HUES6 (cell line): ENCODE measurements at regions not wholly inside any gene's neighbourhood (a gene's known extent, or its start where the extent isn't known, plus 50 kb on each side); places are given as distances from the start of the nearest gene placed in this dataset.

Experiments
- H3K27ac ChIP-seq: 2 replicates; pipeline ENCODE4 v1.7.0; 2013; ENCODE audit warnings: low read depth, mild to moderate bottlenecking, low read length, inconsistent platforms
- H3K27me3 ChIP-seq: 2 replicates; pipeline ENCODE4 v1.6.1; 2013; ENCODE audit warnings: low read length; ENCODE audit not compliant: control insufficient read depth, insufficient read depth
- H3K36me3 ChIP-seq: 2 replicates; pipeline ENCODE4 v1.6.1; 2013; ENCODE audit warnings: low read length; ENCODE audit not compliant: control insufficient read depth, insufficient read depth
- H3K4me1 ChIP-seq: 2 replicates; pipeline ENCODE4 v1.6.1; 2013; ENCODE audit warnings: low read length; ENCODE audit not compliant: control insufficient read depth, insufficient read depth
- H3K4me3 ChIP-seq: 2 replicates; pipeline ENCODE4 v1.5.1; 2013; ENCODE audit warnings: low read depth, low read length
- H3K9ac ChIP-seq: one replicate; pipeline ENCODE4 v1.6.1; 2013; ENCODE audit warnings: mild to moderate bottlenecking, low read length
- H3K9me3 ChIP-seq: 2 replicates; pipeline ENCODE4 v1.6.1; 2013; ENCODE audit warnings: low read depth, low read length; ENCODE audit not compliant: control insufficient read depth, insufficient read depth

DNA sequence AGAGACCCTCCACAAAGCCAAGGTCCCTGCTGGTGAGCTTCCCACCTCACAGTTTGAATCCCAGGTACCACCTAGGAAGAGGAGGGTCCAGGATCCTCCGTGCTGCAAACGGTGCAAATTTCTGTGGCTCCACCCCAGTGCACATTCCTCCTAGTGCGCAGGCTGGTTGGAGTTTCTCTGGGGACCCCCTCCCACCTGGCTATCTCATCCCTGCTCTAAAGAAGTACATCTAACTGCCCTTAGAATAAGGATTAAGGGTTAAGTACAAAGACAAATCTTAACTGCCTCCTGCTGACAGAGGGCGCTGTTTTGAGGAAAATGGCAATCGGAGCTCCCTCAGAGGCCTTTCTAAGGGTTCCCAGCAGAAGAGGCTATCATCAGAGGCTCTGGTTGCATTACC, 109.6 kb upstream of the FSIP2 start:
- Histone ChIP-seq H3K4me1 (peaks cover 4% of the 10 kb centered on the region; the same call in 1 of the 2 replicates), H3K36me3 (no peaks in the 10 kb centered on the region), H3K27ac (no peak overlapping the region), H3K27me3 (no peaks in the 10 kb centered on the region), H3K9me3 (no peaks in the 10 kb centered on the region), H3K9ac (no peak overlapping the region), H3K4me3 (no peak overlapping the region)

DNA sequence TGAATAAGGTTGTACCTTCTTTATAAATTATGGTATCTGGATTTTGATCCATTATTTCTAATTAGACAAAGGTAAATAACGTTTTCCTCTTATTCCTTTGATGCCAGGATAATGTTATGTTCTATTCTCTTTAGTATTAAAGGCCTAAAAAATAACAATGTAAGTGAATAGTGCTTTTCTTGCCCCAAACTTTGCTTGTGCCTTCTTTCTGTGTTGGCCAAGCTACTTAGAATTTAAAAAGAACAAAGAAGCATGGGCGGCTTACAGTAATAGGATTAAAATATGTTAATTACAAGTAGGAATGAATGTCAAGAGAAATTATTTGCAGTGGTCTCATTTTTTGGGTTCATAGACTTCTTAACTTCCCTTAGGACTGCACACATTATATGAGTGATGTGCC, 105.0 kb upstream of the FSIP2 start:
- no peaks in the 10 kb centered on the region for H3K9me3 ChIP-seq
- no peak overlapping the region for H3K4me3 ChIP-seq
- no peak overlapping the region for H3K27ac ChIP-seq
- H3K36me3 ChIP-seq, result no peaks in the 10 kb centered on the region
- H3K4me1 ChIP-seq, result peaks cover 4% of the 10 kb centered on the region; the same call in 1 of the 2 replicates
- H3K9ac ChIP-seq, result no peak overlapping the region
- H3K27me3 ChIP-seq, result no peaks in the 10 kb centered on the region

GRCh38 chr2:185638771-185639170, 99.8 kb upstream of the FSIP2 start:
- Histone ChIP-seq H3K27ac (no peak overlapping the region), H3K27me3 (no peaks in the 10 kb centered on the region), H3K4me1 (no peaks in the 10 kb centered on the region), H3K36me3 (no peaks in the 10 kb centered on the region), H3K9me3 (no peaks in the 10 kb centered on the region), H3K4me3 (no peak overlapping the region), H3K9ac (no peak overlapping the region)

DNA sequence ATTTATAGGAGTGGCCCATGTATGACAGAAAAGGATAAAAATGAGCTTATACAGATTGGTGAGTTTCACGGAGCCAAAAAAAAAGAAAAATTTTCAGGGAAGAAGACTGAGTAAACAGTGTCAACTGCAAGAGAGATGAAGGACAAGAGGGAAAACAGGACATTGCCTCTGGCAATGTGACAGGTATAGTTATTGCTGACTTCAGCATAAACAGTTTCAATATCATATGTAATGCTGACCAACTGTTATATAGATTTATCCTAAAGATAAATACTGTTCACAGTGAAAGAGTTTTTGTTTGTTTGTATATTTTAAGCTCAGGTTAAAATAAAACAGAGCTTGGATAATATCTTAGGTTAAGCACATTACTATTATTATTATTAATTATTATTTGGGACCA, 98.0 kb upstream of the FSIP2 start:
- Histone ChIP-seq H3K9me3 (no peaks in the 10 kb centered on the region), H3K4me1 (peaks cover 2% of the 10 kb centered on the region; the same call in 1 of the 2 replicates), H3K4me3 (no peak overlapping the region)

DNA sequence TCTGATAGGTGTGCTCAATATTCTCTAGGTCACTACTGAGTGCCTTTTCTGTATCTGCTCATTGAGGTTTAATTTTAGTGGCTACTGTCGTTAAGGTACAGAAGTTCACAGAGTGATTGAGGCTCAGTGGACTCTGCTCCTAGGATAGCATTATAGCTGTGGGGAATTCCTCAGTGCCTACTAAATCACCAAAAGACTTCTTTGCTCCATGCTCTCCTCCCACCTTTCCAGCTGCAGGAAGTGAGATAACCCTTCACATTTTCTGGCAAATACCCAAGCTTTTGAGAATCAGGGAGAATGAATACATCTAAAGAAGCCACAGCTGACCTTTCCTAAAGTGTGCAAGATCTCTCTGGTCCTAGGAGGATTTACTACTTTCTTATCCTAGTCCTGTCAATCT, 95.2 kb upstream of the FSIP2 start:
- Histone ChIP-seq H3K9ac (no peak overlapping the region), H3K4me1 (peaks cover 4% of the 10 kb centered on the region; the same call in 1 of the 2 replicates), H3K4me3 (no peak overlapping the region)

More for the DNA sequence above, 98.0 kb upstream of the FSIP2 start:
- Histone ChIP-seq H3K27me3 (no peaks in the 10 kb centered on the region), H3K9ac (no peak overlapping the region), H3K36me3 (no peaks in the 10 kb centered on the region), H3K27ac (no peak overlapping the region)

DNA sequence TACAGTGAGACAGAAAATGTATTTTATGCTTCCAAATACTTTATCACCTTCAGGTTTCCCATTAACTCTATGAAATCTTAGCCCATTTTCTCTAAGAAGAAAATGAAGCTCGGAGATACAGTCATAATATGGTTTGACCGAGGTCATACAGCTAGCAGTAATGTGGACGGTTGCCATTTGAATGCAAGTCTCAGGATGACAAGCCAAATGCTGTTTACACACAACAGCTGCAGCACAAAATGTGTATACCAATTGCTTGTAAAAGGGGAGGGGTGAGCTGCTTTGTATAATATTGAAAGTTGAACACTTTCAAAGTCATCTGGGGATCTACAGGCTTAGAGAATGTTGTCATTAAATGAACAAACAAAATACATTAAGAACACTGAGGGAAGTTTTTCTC, 93.8 kb upstream of the FSIP2 start:
- Histone ChIP-seq H3K4me1 (peaks cover 4% of the 10 kb centered on the region; the same call in 1 of the 2 replicates), H3K9ac (no peak overlapping the region), H3K27ac (no peak overlapping the region), H3K36me3 (no peaks in the 10 kb centered on the region), H3K9me3 (no peaks in the 10 kb centered on the region), H3K27me3 (no peaks in the 10 kb centered on the region), H3K4me3 (no peak overlapping the region)

More for the DNA sequence above, 95.2 kb upstream of the FSIP2 start:
- H3K9me3 ChIP-seq, result no peaks in the 10 kb centered on the region
- H3K36me3 ChIP-seq, result no peaks in the 10 kb centered on the region
- no peaks in the 10 kb centered on the region for H3K27me3 ChIP-seq
- no peak overlapping the region for H3K27ac ChIP-seq

GRCh38 chr2:185645529-185645928, 93.1 kb upstream of the FSIP2 start:
- Histone ChIP-seq H3K9ac (no peak overlapping the region), H3K27ac (no peak overlapping the region), H3K4me1 (peaks cover 4% of the 10 kb centered on the region; the same call in 1 of the 2 replicates), H3K9me3 (no peaks in the 10 kb centered on the region), H3K36me3 (no peaks in the 10 kb centered on the region), H3K4me3 (no peak overlapping the region), H3K27me3 (no peaks in the 10 kb centered on the region)

DNA sequence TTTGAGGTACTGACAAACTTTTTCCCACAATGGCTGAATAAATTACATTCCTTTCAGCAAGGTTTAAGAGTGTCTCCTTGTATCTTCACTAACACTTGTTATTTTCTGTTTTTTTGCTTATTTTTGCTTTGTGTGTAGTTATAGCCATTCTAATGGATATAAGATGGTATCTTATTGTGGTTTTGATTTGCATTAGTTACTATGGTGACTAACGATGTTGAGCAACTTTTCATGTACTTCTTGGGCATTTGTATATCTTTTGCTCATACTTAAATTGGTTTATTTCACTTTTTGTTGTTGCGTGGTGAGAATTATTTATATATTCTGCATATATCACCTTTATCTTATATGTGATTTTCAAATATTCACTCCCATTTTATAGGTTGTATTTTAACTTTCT, 79.9 kb upstream of the FSIP2 start:
- Histone ChIP-seq H3K4me1 (peaks cover 4% of the 10 kb centered on the region; the same call in 1 of the 2 replicates), H3K9ac (no peak overlapping the region), H3K4me3 (no peak overlapping the region), H3K27ac (no peak overlapping the region), H3K36me3 (no peaks in the 10 kb centered on the region), H3K27me3 (no peaks in the 10 kb centered on the region), H3K9me3 (no peaks in the 10 kb centered on the region)

GRCh38 chr2:185663811-185664210, 74.8 kb upstream of the FSIP2 start:
- Histone ChIP-seq H3K36me3 (no peaks in the 10 kb centered on the region), H3K4me3 (no peak overlapping the region), H3K27me3 (no peaks in the 10 kb centered on the region), H3K4me1 (peaks cover 4% of the 10 kb centered on the region; the same call in 1 of the 2 replicates), H3K9me3 (no peaks in the 10 kb centered on the region), H3K27ac (no peak overlapping the region), H3K9ac (no peak overlapping the region)

DNA sequence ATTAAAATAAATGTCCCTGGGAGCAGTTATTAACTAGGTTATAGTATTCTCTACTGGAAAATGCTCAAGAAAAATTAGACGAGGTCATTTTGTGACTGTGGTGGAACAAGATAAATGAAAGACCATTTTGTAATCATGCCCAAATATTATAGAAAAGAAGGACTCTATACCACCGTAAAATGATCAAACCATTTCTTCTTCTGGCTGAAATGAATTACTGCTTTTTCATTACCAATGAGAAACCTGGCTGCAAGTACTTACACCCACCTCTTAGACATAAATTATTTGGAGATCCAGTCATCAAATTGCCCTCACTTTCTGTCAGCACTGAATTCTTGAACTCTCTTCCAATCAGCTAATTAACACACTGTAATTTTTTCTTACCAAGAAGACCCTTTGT, 74.2 kb upstream of the FSIP2 start:
- Histone ChIP-seq H3K36me3 (no peaks in the 10 kb centered on the region), H3K4me3 (no peak overlapping the region), H3K4me1 (peaks cover 4% of the 10 kb centered on the region; the same call in 1 of the 2 replicates), H3K27ac (no peak overlapping the region), H3K9ac (no peak overlapping the region), H3K9me3 (no peaks in the 10 kb centered on the region), H3K27me3 (no peaks in the 10 kb centered on the region)

GRCh38 chr2:185665251-185665814, 73.3 kb upstream of the FSIP2 start:
- Histone ChIP-seq H3K27me3 (no peaks in the 10 kb centered on the region), H3K9me3 (no peaks in the 10 kb centered on the region), H3K9ac (no peak overlapping the region), H3K27ac (no peak overlapping the region), H3K36me3 (no peaks in the 10 kb centered on the region), H3K4me3 (no peak overlapping the region), H3K4me1 (peaks cover 4% of the 10 kb centered on the region; the same call in 1 of the 2 replicates)
